ENCODE measurements at regions not wholly inside any gene's neighbourhood (a gene's known extent, or its start where the extent isn't known, plus 50 kb on each side); places are given as distances from the start of the nearest gene placed in this dataset.

DNA sequence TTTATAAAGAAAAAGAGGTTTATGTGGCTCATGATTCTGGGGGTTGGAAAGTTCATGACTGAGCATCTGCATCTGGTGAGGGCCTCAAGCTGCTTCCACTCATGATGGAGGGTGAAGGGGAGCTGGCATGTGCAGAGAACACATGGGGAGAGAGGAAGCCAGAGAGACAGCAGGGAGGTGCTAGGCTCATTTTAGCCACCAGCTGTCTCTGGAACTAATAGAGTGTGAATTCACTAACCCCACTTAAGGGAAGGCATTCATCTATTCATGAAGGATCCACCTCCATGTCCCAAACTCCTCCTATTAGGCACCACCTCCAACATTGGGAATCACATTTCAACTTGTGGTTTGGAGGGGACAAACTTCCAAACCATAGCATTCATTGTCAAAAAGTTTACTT lies 137.3 kb upstream of the PMEPA1 start:
- H3K27ac ChIP-seq (ENCODE audit: low read length), result no peak overlapping the region
- no peaks in the 10 kb centered on the region for H3K27me3 ChIP-seq (ENCODE audit: control insufficient read depth, insufficient read depth)
- H3K4me1 ChIP-seq (ENCODE audit: control insufficient read depth, insufficient read depth, low read length), result no peaks in the 10 kb centered on the region
- intact Hi-C loops (cut with DNase I), result no loop called here
- H3K4me3 ChIP-seq (ENCODE audit: low read length), result no peak overlapping the region
- no peaks in the 10 kb centered on the region for H3K9me3 ChIP-seq (ENCODE audit: control insufficient read depth, low read length)
- ATAC-seq (no peak), DNase-seq (no peak)

DNA sequence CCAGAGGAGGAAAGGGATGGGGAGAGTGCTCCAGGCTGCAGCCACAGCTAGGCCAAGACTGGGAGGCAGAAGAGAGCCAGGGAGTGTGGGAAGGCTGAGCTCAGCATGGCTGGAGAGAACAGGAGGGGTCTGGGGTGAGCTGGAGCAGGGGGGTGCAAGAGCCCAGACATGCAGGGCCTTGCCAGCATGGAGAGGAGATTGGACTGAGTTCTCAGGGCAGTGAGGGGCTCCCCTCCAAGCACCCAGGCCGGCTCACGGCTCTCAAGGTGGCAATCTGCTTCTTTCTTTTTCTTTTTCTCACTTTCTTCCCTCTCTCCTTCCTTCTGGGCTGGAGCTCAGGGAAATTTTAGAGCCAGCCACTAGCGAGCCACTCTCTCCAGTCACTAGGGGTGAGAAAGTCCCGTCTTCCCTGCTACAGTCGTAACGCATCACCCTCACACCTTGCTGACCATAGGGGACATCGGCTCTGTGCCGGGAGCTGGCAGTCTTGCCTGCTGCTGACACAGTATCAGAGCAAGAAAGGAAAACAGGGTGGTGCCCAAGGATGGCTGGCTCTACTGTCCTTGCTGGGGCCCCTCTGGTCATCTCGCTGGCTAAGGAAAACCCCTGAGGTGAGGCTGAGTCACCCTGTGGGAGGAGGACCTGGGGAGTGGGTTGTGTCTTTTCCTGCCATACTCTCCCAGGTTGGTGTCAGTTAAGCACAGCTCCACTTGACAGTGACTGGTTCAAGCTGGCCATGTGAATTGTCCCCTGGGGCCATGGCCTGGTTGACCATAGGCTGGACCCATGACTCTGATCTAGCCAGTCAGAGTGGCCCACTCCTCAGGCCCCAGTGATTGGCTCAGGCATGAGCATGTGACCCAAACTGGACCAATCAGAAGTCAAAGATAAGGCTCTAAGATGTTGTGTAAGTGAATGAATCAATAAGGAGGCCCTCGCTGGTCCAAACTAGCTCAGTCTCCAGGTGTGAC lies 135.1 kb upstream of the PMEPA1 start:
- no peaks in the 10 kb centered on the region for H3K4me1 ChIP-seq (ENCODE audit: control insufficient read depth, insufficient read depth, low read length)
- no peaks in the 10 kb centered on the region for H3K27me3 ChIP-seq (ENCODE audit: control insufficient read depth, insufficient read depth)
- intact Hi-C loops (cut with DNase I), result no loop called here
- no peak for DNase-seq
- 79% methylated on average over 10 of the region's 10 CpGs for WGBS
- no peak overlapping the region for H3K27ac ChIP-seq (ENCODE audit: low read length)
- no peak overlapping the region for H3K4me3 ChIP-seq (ENCODE audit: low read length)
- ATAC-seq, result no peak
- H3K9me3 ChIP-seq (ENCODE audit: control insufficient read depth, low read length), result no peaks in the 10 kb centered on the region

DNA sequence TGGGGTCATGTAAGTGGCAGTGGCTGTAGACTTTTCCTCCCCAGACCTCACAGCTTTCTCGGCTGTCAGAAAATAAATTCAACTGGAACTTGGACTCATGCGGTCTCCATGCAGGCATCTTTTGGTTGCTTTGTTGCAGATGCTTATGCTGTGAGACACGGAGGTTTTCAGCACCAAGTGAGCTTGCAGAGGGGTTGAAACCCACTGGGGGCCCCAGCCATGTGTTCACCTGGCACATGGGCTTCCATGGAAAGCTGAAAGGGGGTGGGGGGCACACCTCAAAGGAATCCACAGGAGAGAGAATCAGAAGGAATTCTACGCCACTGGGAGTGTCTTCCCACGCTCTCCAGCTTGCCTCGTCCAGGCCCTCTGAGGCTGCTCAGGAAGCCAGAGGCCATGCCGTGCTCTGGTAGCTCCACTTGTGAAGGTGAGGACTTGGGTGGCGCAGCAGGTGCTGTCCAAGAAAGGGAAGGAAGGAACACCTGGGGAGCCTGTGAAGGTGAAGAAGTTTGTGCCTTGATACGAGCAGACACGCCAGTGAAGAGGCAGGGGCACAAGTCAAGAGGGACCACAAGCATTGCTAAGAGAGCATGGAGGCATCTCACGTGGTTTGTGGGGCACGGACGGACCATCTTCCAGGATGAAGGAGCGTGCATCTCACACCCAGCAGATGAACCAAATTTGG lies 134.3 kb upstream of the PMEPA1 start:
- no peak for ATAC-seq
- 93% methylated on average over 14 of the region's 14 CpGs for WGBS
- DNase-seq, result no peak
- Histone ChIP-seq H3K4me3 (ENCODE audit: low read length) (no peak overlapping the region), H3K9me3 (ENCODE audit: control insufficient read depth, low read length) (no peaks in the 10 kb centered on the region), H3K4me1 (ENCODE audit: control insufficient read depth, insufficient read depth, low read length) (no peaks in the 10 kb centered on the region), H3K27me3 (ENCODE audit: control insufficient read depth, insufficient read depth) (no peaks in the 10 kb centered on the region), H3K27ac (ENCODE audit: low read length) (no peak overlapping the region)
- intact Hi-C loops (cut with DNase I), result no loop called here

DNA sequence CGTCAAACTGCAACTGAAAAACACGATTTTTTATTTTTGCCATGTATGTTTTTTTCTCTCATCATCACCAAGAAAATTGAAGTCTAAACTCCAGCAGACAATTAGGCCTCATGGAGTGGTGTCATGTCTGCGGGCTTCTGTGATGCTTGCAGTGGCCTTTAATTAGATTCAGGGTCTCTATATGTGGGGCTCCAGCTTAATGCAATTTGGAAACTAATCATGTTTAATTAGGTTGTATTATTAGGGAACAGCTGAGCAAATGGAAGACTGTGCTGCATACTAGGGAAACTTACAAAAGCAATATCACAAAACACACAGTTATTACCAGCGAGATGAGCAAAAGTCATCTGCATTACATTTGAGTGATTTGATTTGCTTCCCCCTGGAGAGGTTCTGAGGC lies 132.9 kb upstream of the PMEPA1 start:
- Histone ChIP-seq H3K9me3 (ENCODE audit: control insufficient read depth, low read length) (no peaks in the 10 kb centered on the region), H3K4me1 (ENCODE audit: control insufficient read depth, insufficient read depth, low read length) (no peaks in the 10 kb centered on the region), H3K4me3 (ENCODE audit: low read length) (no peak overlapping the region), H3K27me3 (ENCODE audit: control insufficient read depth, insufficient read depth) (no peaks in the 10 kb centered on the region), H3K27ac (ENCODE audit: low read length) (no peak overlapping the region)
- ATAC-seq (no peak), DNase-seq (no peak)
- intact Hi-C loops (cut with DNase I), result no loop called here
- WGBS, result 89% methylated on average over 4 of the region's 4 CpGs

DNA sequence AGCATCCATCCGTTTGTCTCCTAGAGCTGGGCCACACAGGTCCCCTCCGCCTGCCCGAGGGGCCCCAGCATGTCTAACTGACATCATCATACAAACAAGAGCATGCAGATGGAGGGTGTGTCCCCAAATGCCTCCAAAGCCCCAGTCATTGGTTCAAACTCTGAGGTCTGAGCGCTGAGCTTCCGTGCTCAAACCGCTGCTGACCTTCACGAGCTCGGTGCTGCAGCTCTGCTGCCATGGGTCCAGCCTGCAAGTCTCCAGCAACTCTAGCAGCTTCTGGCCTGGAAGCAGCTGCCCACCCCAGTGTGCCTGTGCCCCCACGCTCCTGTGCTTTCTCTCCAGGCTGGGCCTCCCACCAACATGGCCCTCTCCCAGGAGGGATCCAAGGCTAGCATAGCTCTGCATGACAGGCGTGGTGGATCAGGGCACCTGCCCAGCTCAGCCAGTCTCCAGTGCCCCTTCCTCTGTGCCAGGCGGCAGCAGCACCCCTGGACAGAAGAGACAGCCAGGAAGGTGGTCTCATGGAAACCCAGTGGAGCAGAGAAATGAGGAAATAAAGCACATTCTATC lies 131.6 kb upstream of the PMEPA1 start:
- DNase-seq (no peak), ATAC-seq (no peak)
- intact Hi-C loops (cut with DNase I), result no loop called here
- no peaks in the 10 kb centered on the region for H3K27me3 ChIP-seq (ENCODE audit: control insufficient read depth, insufficient read depth)
- H3K27ac ChIP-seq (ENCODE audit: low read length), result no peak overlapping the region
- H3K9me3 ChIP-seq (ENCODE audit: control insufficient read depth, low read length), result no peaks in the 10 kb centered on the region
- no peak overlapping the region for H3K4me3 ChIP-seq (ENCODE audit: low read length)
- H3K4me1 ChIP-seq (ENCODE audit: control insufficient read depth, insufficient read depth, low read length), result no peaks in the 10 kb centered on the region
- 94% methylated on average over 11 of the region's 11 CpGs for WGBS

DNA sequence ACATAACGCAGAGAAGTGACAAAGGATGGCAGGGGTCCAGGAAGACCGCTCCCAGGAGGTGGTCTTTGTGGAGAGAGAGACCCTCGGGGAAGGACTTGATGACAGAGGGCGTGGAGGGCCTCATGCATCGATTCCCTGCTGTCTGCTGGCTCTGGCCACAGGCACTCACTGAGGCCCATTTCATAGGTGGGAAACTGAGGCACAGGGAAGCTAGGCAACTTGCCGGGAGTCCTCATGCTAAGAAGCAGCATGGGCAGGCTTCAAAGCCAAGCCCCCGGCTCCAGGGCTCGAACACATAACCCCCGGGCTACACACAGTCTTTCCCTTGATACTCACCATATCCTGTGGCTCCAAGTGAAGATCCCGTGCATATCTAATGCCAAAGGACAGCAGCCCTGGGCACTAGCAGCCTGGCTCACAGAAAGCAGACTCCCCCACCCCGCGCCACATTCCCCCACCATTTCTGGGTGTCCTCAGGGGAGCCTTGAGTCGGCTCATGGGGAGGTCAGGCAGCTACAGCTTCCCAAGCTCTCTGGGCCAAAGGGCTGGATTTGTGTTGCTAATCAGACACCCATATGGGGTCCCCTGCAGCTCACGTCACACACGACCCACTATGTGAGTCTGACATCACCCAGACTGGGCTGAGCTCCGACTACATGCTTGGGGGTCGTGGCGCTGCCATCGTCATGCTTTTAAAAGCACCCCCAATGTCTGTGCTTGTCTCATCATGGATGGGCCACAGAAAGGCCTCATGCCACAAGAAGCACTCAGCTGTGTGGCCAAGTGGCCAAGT lies 130.9 kb upstream of the PMEPA1 start:
- intact Hi-C loops (cut with DNase I), result no loop called here
- no peaks in the 10 kb centered on the region for H3K27me3 ChIP-seq (ENCODE audit: control insufficient read depth, insufficient read depth)

DNA sequence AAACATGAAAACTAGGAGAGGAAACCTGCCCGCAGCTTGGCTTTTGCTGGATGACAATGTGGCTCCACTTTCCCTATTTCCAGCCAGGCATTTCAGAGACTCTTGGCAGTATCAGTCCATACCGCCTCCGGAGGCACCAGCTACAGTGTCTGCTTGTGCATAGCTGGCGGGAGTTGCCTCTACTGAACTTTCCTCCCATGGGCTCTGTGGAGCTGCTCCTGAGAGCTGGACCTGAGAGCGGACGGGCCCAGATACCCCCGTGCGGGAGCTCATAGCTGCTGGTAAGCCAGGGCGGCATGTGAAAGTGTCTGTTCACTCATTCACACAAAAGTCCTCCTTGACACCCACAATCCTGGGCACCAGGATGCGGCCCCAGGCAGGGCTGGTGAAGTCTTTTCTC lies 130.3 kb upstream of the PMEPA1 start:
- Histone ChIP-seq H3K27ac (ENCODE audit: low read length) (no peak overlapping the region), H3K9me3 (ENCODE audit: control insufficient read depth, low read length) (no peaks in the 10 kb centered on the region), H3K4me1 (ENCODE audit: control insufficient read depth, insufficient read depth, low read length) (no peaks in the 10 kb centered on the region), H3K4me3 (ENCODE audit: low read length) (no peak overlapping the region), H3K27me3 (ENCODE audit: control insufficient read depth, insufficient read depth) (no peaks in the 10 kb centered on the region)
- DNase-seq, result no peak
- intact Hi-C loops (cut with DNase I), result no loop called here
- ATAC-seq, result peak in 1 of 2 donors; percentile 33
- WGBS, result 75% methylated on average over 10 of the region's 10 CpGs

More for the DNA sequence above, 130.9 kb upstream of the PMEPA1 start:
- no peak for ATAC-seq
- Histone ChIP-seq H3K4me1 (ENCODE audit: control insufficient read depth, insufficient read depth, low read length) (no peaks in the 10 kb centered on the region), H3K4me3 (ENCODE audit: low read length) (no peak overlapping the region), H3K9me3 (ENCODE audit: control insufficient read depth, low read length) (no peaks in the 10 kb centered on the region), H3K27ac (ENCODE audit: low read length) (no peak overlapping the region)
- 89% methylated on average over 19 of the region's 19 CpGs for WGBS
- DNase-seq, result no peak

DNA sequence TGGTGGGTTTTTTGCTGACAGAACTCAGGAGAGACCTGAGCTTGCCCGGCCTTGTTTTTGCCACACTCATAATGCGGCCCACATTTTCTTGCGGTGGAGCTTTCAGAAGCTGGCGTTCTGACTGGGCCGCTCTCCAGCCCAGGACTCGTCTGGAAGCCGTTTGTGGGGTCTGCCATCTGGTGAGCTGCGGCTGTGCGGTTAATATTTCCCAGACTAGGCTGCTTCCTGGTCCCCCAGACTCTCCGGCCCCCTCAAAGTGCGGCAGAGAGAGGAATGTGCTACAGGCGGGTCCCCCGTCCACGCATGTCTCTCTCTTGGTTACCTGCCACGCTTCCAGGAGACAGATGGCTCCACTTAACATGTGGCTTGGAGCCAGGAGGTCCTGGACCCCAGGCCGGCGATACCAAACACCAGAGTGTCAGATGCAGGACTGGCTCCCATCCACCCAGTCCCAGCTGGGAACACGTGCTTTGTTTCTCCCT lies 128.9 kb upstream of the PMEPA1 start:
- Histone ChIP-seq H3K4me3 (ENCODE audit: low read length) (no peak overlapping the region), H3K27ac (ENCODE audit: low read length) (no peak overlapping the region), H3K9me3 (ENCODE audit: control insufficient read depth, low read length) (no peaks in the 10 kb centered on the region), H3K4me1 (ENCODE audit: control insufficient read depth, insufficient read depth, low read length) (no peaks in the 10 kb centered on the region), H3K27me3 (ENCODE audit: control insufficient read depth, insufficient read depth) (no peaks in the 10 kb centered on the region)
- DNase-seq, result no peak
- intact Hi-C loops (cut with DNase I), result no loop called here
- peak in 1 of 2 donors; percentile 15 for ATAC-seq
- WGBS, result 50% methylated on average over 18 of the region's 18 CpGs

DNA sequence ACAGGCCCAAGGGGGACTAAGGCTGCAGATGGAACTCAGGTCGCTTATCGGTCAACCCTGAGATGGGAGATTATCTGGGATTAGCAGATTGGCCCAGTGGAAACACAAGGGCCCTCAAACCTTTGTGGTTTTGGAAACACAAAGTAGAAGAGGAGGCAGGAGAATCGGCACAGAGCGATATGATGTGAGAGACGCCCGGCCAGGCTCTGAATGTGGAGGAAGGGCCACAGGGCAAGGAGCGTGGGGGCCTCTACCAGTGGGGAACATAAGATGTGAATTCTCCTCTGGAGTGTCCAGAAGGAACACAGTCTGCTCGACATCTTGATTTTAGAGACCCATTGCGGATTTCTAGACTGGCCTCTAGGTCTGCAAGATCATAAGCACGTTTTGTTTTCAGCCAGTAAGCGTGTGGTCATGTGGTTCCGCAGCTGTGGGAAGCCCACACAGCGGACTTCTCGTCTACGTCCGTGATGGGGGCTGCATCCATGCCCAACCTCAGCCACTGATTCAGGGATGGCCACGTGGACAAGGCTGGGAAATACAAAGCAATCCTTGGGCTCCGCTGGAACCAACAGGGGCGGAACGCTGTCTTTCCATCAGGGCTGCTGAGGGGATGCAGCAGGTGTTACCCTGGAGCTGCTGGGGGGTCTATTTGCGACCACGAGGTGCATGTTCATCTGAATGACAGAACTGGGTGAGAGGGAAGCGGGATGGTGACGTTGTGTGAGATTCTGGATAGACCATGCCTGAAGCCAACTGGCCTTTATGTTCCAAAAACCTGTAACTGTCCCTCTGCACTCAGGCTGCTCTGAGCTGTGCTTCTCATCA lies 127.6 kb upstream of the PMEPA1 start:
- no peaks in the 10 kb centered on the region for H3K4me1 ChIP-seq (ENCODE audit: control insufficient read depth, insufficient read depth, low read length)
- WGBS, result 94% methylated on average over 24 of the region's 24 CpGs
- H3K27ac ChIP-seq (ENCODE audit: low read length), result no peak overlapping the region

More for the DNA sequence above, 127.6 kb upstream of the PMEPA1 start:
- no peaks in the 10 kb centered on the region for H3K27me3 ChIP-seq (ENCODE audit: control insufficient read depth, insufficient read depth)
- no peaks in the 10 kb centered on the region for H3K9me3 ChIP-seq (ENCODE audit: control insufficient read depth, low read length)
- no peak for ATAC-seq
- intact Hi-C loops (cut with DNase I), result no loop called here
- no peak overlapping the region for H3K4me3 ChIP-seq (ENCODE audit: low read length)
- DNase-seq, result no peak
